GM10266 (cell line): ENCODE measurements at regions not wholly inside any gene's neighbourhood (a gene's known extent, or its start where the extent isn't known, plus 50 kb on each side); places are given as distances from the start of the nearest gene placed in this dataset.

Experiments used
- DNase-seq: peaks from one replicate; pipeline ENCODE4 v3.0.0; 2012; ENCODE audit errors: extremely low spot score
- TF ChIP-seq, protein P1 (sequence below): IDR thresholded peaks from 2 replicates; pipeline ENCODE4 v1.5.1; 2012; ENCODE audit warnings: mild to moderate bottlenecking, low read depth; ENCODE audit not compliant: control insufficient read depth, insufficient read depth; ENCODE audit errors: missing control alignments

DNA sequence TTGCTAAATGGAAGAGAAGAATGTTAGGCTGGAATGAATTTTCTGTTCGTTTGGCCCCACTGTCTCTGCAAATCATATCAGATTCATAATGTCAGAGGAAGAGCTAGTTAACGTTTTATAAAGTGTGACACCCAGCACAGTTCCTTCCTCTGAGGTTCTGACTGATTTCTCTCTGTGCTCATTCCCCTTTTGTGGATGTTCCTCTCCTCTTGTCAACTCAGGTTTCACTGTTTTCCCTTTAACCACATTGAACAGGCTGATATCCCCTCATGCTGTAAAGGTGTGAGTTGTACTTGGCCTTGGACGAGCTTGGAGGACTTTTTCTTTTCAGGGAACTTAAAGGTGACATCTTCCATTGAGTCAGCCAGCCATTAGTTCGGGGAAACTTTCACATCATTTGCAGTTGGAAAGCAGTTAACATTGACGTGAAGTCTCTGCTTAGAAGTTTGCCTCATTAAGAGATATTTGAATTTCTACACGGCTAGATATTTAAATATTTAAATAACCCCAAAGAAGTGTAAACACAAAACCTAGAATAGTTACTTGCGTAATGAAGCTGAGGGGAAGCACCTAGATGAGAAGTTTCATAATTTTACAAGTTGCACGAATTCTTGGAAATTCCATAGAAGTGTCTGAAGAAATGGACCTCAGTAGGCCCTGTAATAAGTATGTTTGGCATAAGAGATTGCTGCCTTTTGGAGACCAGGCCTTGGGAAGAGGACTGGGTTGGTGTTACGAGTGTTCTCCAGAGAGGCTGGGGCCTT is 101.5 kb upstream of the EGR2 start:
- DNase-seq: no peak
- TF ChIP-seq, protein P1, sequence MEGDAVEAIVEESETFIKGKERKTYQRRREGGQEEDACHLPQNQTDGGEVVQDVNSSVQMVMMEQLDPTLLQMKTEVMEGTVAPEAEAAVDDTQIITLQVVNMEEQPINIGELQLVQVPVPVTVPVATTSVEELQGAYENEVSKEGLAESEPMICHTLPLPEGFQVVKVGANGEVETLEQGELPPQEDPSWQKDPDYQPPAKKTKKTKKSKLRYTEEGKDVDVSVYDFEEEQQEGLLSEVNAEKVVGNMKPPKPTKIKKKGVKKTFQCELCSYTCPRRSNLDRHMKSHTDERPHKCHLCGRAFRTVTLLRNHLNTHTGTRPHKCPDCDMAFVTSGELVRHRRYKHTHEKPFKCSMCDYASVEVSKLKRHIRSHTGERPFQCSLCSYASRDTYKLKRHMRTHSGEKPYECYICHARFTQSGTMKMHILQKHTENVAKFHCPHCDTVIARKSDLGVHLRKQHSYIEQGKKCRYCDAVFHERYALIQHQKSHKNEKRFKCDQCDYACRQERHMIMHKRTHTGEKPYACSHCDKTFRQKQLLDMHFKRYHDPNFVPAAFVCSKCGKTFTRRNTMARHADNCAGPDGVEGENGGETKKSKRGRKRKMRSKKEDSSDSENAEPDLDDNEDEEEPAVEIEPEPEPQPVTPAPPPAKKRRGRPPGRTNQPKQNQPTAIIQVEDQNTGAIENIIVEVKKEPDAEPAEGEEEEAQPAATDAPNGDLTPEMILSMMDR: no peak

DNA sequence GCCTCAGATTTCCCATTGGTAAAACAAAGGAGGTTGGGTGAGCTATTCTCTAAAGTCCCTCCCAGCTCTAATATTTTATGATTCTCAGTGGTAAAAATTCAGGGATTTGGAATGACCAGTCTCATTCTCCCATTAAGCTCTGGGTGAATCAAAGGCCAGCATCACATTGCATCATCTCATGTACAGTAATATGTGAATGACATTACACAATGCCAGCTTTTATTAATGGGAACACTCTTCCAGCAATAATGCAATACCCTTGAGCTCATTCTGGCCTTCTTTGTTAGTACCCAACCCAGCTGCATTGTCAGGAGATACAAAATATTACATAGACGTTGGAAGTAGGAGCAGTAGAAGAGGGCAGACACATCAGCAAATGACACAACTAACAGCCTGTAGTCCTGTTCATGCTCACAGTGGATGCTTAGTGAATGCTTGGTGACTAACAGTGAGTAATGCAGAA is 100.0 kb upstream of the EGR2 start:
- TF ChIP-seq, protein P1: no peak
- no peak for DNase-seq

DNA sequence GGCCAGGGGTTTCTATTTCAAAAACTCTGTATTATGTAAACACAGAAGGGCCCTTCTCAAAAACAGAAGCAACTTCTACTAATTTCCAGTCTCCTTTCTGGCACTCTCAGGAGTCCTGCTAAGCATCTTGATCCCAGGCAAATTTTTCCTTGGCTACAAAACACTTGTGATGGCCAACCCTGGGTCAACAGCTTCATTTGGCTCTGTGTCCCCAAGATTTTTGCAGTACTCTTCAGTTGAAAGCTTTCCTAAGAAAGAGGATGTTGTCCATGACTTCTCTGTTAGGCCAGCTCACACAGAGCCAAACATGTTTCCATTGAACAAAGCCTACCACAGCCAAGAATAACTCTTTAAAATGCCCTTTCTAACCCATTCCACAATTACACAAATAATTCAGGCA is 99.0 kb upstream of the EGR2 start:
- TF ChIP-seq, protein P1: no peak
- DNase-seq: no peak

DNA sequence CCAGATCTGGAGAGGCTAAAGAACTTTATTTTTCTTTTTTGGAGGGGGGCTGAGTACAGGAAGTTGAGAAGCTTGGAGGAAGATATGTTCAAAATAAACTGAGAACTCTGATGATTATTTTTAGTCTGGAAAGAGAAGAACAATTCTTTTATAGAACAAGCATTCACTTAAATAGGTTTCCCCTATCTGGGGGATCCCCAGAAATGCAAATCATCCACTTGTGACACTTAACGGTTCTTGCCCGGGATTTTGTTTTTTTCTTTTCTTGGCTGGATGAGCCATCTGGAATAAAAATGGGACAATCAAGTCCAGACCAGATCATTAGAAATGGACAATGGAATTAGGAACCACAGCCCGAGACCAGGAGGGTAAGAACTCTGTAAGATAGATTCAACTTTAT is 95.9 kb upstream of the EGR2 start:
- peak; percentile 46 for DNase-seq
- TF ChIP-seq, protein P1: no peak

DNA sequence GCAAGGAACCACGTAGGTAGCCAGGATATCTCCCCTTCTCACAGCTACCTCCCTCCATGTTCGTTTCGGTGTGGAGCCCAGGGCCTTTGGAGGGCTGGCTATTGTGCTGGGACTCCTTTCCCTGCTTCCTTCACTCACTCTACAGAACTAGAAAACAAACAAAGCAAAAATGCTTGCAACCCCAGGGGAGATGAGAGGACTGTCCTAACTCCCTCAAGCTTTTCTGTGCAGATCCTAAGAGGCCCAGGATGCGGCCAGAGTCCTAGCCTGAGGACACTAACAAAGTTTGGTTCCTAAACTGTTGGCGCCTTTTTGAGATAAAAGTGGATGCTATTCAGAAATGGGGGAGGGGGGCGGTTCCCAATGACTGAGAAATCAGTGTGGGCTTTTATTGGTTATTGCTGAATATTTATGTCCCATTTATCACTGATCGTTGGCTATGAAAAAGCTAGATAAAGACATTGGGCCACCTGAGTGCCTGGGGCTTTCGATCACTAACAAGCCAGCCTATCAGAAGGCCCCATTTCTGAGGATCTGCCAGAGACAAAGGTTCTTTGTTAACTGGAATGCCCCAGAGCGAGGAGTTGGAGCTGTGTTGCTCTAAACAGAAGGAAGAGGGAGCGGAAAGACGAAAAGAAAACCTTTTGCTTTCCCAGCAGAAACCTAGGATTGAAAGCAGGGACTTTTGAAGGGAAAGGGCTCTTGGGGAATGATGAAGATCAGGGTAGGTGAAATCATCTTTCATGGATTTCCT is 95.2 kb upstream of the EGR2 start:
- DNase-seq: no peak

DNA sequence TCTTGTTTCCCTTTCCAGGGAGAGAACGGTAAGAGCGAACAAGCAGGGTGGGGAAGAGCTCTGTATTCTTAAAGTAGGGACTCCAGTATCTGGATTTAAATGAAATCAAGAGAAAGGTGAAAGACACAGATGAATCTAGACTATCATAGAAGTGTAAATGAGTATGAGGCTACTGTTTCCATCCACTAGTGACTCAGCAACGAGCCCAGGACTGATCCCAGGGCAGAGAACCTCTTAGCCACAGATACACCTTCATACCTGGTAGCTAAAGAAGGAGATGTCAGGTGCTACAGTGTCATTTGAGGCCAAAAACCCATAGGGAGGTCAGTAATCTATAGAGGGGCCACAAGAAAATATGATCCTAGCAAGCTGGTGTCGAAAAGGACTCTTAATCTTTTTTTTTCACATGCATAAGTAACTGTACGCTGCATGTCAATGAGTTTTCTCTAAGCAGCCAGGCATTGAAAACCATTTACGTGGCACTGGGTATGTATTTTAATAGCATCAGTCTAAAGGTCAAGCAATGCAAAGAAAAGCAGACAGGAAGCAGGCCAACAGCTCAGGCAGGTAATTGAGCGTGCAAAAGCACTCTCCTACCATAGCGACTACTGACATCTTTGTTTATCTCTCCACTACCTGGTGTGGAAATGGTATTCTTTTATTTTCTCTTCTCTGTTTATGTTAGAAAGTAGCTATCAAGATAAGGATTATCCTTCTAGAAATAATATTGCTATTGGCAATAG is 91.5 kb upstream of the EGR2 start:
- DNase-seq: no peak
- TF ChIP-seq, protein P1: no peak

More for the DNA sequence above, 95.2 kb upstream of the EGR2 start:
- TF ChIP-seq, protein P1: no peak
